CD14-positive monocyte (primary cell): ENCODE measurements at regions not wholly inside any gene's neighbourhood (a gene's known extent, or its start where the extent isn't known, plus 50 kb on each side); places are given as distances from the start of the nearest gene placed in this dataset.

Experiments used
- DNase-seq, 3 donors: peaks; one replicate each; pipeline ENCODE4 v3.0.0-alpha.2; 2011 to 2022
- H2AFZ ChIP-seq: 2 replicates; pipeline ENCODE4 v1.6.0; 2012; ENCODE audit warnings: mild to moderate bottlenecking, low read depth, low read length, inconsistent platforms; ENCODE audit not compliant: insufficient read depth, poor library complexity, severe bottlenecking
- H3K27ac ChIP-seq, 2 donors: 1 replicate in 1 of 2; 2 replicates in 1 of 2; pipeline ENCODE4 v1.5.1; 2012 to 2013; ENCODE audit warnings: low read length in 2 of 2, control low read depth in 1 of 2, inconsistent platforms in 1 of 2, low read depth in 1 of 2, mild to moderate bottlenecking in 1 of 2
- H3K27me3 ChIP-seq, 2 donors: one replicate each; pipeline versions ENCODE4 v1.6.0 to v1.6.1; 2011 to 2013; ENCODE audit warnings: low read length in 2 of 2; ENCODE audit not compliant: control insufficient read depth in 2 of 2, insufficient read depth in 2 of 2
- H3K36me3 ChIP-seq, 2 donors: replicated peaks in 1 of 2; 1 replicate in 1 of 2; 2 replicates in 1 of 2; pipeline versions ENCODE4 v1.5.1 to v1.6.1; 2012 to 2013; ENCODE audit warnings: low read length in 2 of 2, control low read depth in 1 of 2, inconsistent platforms in 1 of 2, mild to moderate bottlenecking in 1 of 2; ENCODE audit not compliant: insufficient read depth in 2 of 2, control insufficient read depth in 1 of 2
- H3K4me1 ChIP-seq, 2 donors: 1 replicate in 1 of 2; 2 replicates in 1 of 2; pipeline versions ENCODE4 v1.5.1 to v1.6.1; 2012 to 2013; ENCODE audit warnings: low read length in 2 of 2, control low read depth in 1 of 2, inconsistent platforms in 1 of 2, mild to moderate bottlenecking in 1 of 2, moderate library complexity in 1 of 2; ENCODE audit not compliant: insufficient read depth in 2 of 2, control insufficient read depth in 1 of 2
- H3K4me2 ChIP-seq: replicated peaks from 2 replicates; pipeline ENCODE3; 2012; ENCODE audit warnings: low read length, moderate library complexity, mild to moderate bottlenecking; ENCODE audit not compliant: poor library complexity, severe bottlenecking; ENCODE audit errors: extremely low read depth
- H3K4me3 ChIP-seq, 3 experiments: fragments of 200-600 bp in 1 of 3; sonication (generic) in 1 of 3; replicated peaks in 1 of 3; 1 replicate in 2 of 3; 2 replicates in 1 of 3; pipeline ENCODE4 v1.5.1; 2011 to 2013; ENCODE audit warnings: low read length in 3 of 3, mild to moderate bottlenecking in 3 of 3, control low read depth in 2 of 3, low read depth in 2 of 3, inconsistent platforms in 1 of 3, moderate library complexity in 1 of 3
- H3K79me2 ChIP-seq: 2 replicates; pipeline ENCODE4 v1.6.0; 2012; ENCODE audit warnings: mild to moderate bottlenecking, control low read depth, inconsistent platforms, low read length, moderate library complexity; ENCODE audit not compliant: insufficient read depth
- H3K9ac ChIP-seq: 2 replicates; pipeline ENCODE4 v1.6.0; 2017; ENCODE audit warnings: low read length, mild to moderate bottlenecking; ENCODE audit not compliant: insufficient read depth, poor library complexity, severe bottlenecking
- H3K9me3 ChIP-seq, 2 donors: replicated peaks in 1 of 2; 1 replicate in 1 of 2; 2 replicates in 1 of 2; pipeline versions ENCODE4 v1.5.1 to v1.6.1; 2012 to 2013; ENCODE audit warnings: low read length in 2 of 2, control low read depth in 1 of 2; ENCODE audit not compliant: control insufficient read depth in 1 of 2, insufficient read depth in 1 of 2
- H4K20me1 ChIP-seq: 2 replicates; pipeline ENCODE4 v1.6.0; 2012; ENCODE audit warnings: mild to moderate bottlenecking, low read length, control low read depth, moderate library complexity; ENCODE audit not compliant: insufficient read depth
- H3K27ac Mint-ChIP-seq, 7 donors: one replicate each; pipeline ENCODE4 v1.8.0; 2020; ENCODE audit warnings: mild to moderate bottlenecking in 7 of 7, mixed read lengths in 7 of 7, moderate library complexity in 6 of 7, inconsistent platforms in 2 of 7
- H3K27me3 Mint-ChIP-seq, 3 donors: one replicate each; pipeline ENCODE4 v1.8.0; 2021 to 2022; ENCODE audit warnings: low read depth in 3 of 3, mild to moderate bottlenecking in 3 of 3, mixed read lengths in 3 of 3, moderate library complexity in 3 of 3, inconsistent platforms in 1 of 3
- H3K36me3 Mint-ChIP-seq, 2 donors: one replicate each; pipeline ENCODE4 v1.8.0; 2020; ENCODE audit warnings: mixed read lengths in 2 of 2, inconsistent platforms in 1 of 2, mild to moderate bottlenecking in 1 of 2
- H3K4me1 Mint-ChIP-seq: one replicate; pipeline ENCODE4 v1.8.0; 2020; ENCODE audit warnings: mild to moderate bottlenecking, mixed read lengths
- H3K4me3 Mint-ChIP-seq, 2 donors: one replicate each; pipeline ENCODE4 v1.8.0; 2020; ENCODE audit warnings: mild to moderate bottlenecking in 2 of 2, mixed read lengths in 2 of 2, moderate library complexity in 1 of 2
- H3K9me3 Mint-ChIP-seq, 7 donors: one replicate each; pipeline ENCODE4 v1.8.0; 2020 to 2022; ENCODE audit warnings: mixed read lengths in 7 of 7, mild to moderate bottlenecking in 6 of 7, moderate library complexity in 6 of 7, inconsistent platforms in 2 of 7
- WGBS: methylation state at CpG from one replicate; pipeline ENCODE4 v1.1.5; 2013; ENCODE audit warnings: missing lambda C conversion rate; ENCODE audit not compliant: insufficient coverage; 5-methylcytosine and 5-hydroxymethylcytosine counted together
- intact Hi-C, 2 donors: fragments of 100-400 bp; cut with micrococcal nuclease; formaldehyde crosslinking; loops; one replicate each; pipeline versions ENCODE4 v1.15.0 to v1.15.1; 2023
- TF ChIP-seq, protein P1 (sequence below): fragments of 200-600 bp; IDR thresholded peaks from one replicate; pipeline ENCODE4 v1.8.0; 2022; ENCODE audit warnings: antibody characterized with exemption, mild to moderate bottlenecking

DNA sequence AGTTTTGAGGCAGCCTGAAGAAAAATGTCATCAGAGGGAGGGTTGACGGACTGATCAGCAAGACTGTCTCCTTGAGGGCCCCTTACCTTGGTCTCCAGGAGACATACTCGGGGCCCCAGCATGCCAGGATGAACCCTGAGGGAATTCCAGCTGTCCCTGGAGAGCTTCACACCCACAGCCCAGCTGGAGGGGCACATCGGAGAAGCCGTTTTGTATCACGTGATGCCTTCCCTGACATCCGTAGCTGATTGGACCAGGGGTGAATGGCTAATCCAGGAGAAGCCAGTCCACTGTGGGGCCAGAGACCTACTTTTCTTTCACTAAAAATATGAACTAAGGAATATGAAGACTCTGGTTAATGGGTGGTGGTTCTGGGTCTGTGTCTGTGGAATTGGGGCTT lies 86.0 kb upstream of the TP53I11 start:
- Histone ChIP-seq H3K27me3 (no peaks in the 10 kb centered on the region), H3K4me1 (peaks cover 9% of the 10 kb centered on the region in 2 donors), H3K4me2 (no peak overlapping the region), H3K36me3 (no peaks in the 10 kb centered on the region), H3K27ac (no peak overlapping the region), H4K20me1 (no peaks in the 10 kb centered on the region), H3K4me3 (no peak overlapping the region), H2AFZ (no peak overlapping the region), H3K9ac (no peak overlapping the region), H3K9me3 (peaks cover 3 to 8% of the 10 kb centered on the region in 2 donors), H3K79me2 (no peaks in the 10 kb centered on the region)
- WGBS, result 94% methylated on average over 2 of the region's 6 CpGs
- TF ChIP-seq, protein P1, sequence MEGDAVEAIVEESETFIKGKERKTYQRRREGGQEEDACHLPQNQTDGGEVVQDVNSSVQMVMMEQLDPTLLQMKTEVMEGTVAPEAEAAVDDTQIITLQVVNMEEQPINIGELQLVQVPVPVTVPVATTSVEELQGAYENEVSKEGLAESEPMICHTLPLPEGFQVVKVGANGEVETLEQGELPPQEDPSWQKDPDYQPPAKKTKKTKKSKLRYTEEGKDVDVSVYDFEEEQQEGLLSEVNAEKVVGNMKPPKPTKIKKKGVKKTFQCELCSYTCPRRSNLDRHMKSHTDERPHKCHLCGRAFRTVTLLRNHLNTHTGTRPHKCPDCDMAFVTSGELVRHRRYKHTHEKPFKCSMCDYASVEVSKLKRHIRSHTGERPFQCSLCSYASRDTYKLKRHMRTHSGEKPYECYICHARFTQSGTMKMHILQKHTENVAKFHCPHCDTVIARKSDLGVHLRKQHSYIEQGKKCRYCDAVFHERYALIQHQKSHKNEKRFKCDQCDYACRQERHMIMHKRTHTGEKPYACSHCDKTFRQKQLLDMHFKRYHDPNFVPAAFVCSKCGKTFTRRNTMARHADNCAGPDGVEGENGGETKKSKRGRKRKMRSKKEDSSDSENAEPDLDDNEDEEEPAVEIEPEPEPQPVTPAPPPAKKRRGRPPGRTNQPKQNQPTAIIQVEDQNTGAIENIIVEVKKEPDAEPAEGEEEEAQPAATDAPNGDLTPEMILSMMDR, result no peak
- Mint-ChIP-seq H3K36me3 (no peaks in the 10 kb centered on the region), H3K4me1 (peaks cover 8% of the 10 kb centered on the region), H3K27ac (no peak overlapping the region), H3K27me3 (peaks cover 0 to 17% (median 5%) of the 10 kb centered on the region in 3 donors), H3K9me3 (peaks cover 3 to 15% (median 8%) of the 10 kb centered on the region in 7 donors), H3K4me3 (no peak overlapping the region)
- no peak for DNase-seq
- intact Hi-C loops, result no loop called here

DNA sequence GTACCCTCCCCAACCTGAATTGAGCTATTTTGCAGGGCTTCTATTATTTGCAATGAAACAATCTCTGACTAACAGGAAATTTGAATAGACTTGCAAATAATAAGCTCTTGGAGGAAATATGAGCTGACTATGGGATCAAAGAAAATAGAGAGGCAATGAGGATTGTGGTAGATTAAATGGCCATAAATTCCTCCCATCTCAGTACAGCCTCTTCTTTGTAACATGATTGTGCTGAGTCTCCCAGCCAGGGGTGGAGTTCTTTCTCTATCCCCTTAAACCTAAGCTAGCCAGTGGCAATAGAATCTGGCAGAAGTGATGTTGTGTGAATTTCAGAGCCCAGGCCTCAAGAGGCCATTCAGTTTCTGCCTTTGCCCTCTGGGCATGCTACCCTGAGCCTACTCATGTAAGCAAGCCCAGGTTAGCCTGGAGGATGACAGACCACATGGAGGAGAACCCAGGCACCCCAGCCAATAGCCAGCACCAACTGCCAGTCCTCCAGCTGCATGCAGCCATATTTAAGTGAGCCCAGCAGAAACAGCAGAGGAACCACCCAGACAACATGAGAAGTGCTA lies 86.8 kb upstream of the TP53I11 start:
- Mint-ChIP-seq H3K4me1 (peaks cover 7% of the 10 kb centered on the region), H3K36me3 (no peaks in the 10 kb centered on the region), H3K9me3 (peaks cover 2 to 12% (median 8%) of the 10 kb centered on the region in 7 donors), H3K27me3 (peaks cover 2 to 15% (median 5%) of the 10 kb centered on the region in 3 donors), H3K4me3 (no peak overlapping the region), H3K27ac (no peak overlapping the region)
- H3K27me3 ChIP-seq, result no peaks in the 10 kb centered on the region
- H2AFZ ChIP-seq, result no peak overlapping the region
- no peaks in the 10 kb centered on the region for H3K36me3 ChIP-seq
- H3K27ac ChIP-seq, result no peak overlapping the region
- H3K4me2 ChIP-seq, result no peak overlapping the region
- intact Hi-C loops, result no loop called here
- no peaks in the 10 kb centered on the region for H4K20me1 ChIP-seq
- H3K9ac ChIP-seq, result no peak overlapping the region
- H3K4me3 ChIP-seq, result no peak overlapping the region
- TF ChIP-seq, protein P1, result no peak
- peaks cover 7% of the 10 kb centered on the region in 2 donors for H3K4me1 ChIP-seq
- peaks cover 0 to 8% of the 10 kb centered on the region in 2 donors for H3K9me3 ChIP-seq
- no peaks in the 10 kb centered on the region for H3K79me2 ChIP-seq
- DNase-seq, result no peak
